ENCODE measurements at regions not wholly inside any gene's neighbourhood (a gene's known extent, or its start where the extent isn't known, plus 50 kb on each side); places are given as distances from the start of the nearest gene placed in this dataset.

GRCh38 chr11:120024046-120024445, 113.9 kb downstream of the TRIM29 start:
- TF ChIP-seq CTCF (IDR thresholded peaks at IDR 0.05; ENCODE audit: extremely low read depth in 1 of 2, insufficient read depth in 1 of 2, low read depth in 1 of 2, low read length in 2 of 2) (no peak), MYC (IDR thresholded peaks at IDR 0.05; ENCODE audit: low read depth, low read length) (no peak), POLR2A (IDR thresholded peaks at IDR 0.05; ENCODE audit: low read depth, low read length) (no peak), JUN (IDR thresholded peaks at IDR 0.05; ENCODE audit: borderline replicate concordance, insufficient read depth, insufficient read length, low read depth) (no peak), POLR2AphosphoS5 (IDR thresholded peaks at IDR 0.05; ENCODE audit: insufficient read depth, low read depth, low read length) (no peak)

Measured in endothelial cell of umbilical vein (primary cell).